Epidermal melanocyte (primary cell): ENCODE measurements at regions not wholly inside any gene's neighbourhood (a gene's known extent, or its start where the extent isn't known, plus 50 kb on each side); places are given as distances from the start of the nearest gene placed in this dataset.

Experiments used
- DNase-seq: peaks from one replicate; pipeline ENCODE4 v3.0.0; 2011; ENCODE audit warnings: low spot score; ENCODE audit not compliant: insufficient read length

GRCh38 chr20:52820641-52821292, 151.4 kb upstream of the TSHZ2 start:
- DNase-seq = no peak

DNA sequence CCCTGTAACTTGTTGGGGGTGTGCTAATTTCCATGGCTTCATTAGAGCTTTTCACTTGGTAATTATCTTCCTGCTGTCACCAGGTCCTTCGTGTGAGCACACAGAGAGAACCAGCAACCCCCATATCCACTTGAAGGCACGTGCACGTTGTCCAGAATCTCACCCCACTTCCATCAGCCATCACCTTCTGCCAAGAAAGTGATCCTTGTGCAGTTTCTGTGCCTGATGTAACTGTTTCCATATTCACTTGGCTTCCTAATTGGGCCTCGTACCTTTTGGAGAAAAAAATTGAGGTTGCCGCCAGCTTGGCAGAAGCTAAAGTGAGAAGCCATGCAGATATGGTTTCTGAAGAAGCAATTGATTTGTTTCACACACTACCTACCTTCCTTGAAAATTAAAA, 153.7 kb upstream of the TSHZ2 start:
- DNase-seq = no peak

- no peak for DNase-seq
Measured at GRCh38 chr20:52817981-52818380, 154.2 kb upstream of the TSHZ2 start.

DNA sequence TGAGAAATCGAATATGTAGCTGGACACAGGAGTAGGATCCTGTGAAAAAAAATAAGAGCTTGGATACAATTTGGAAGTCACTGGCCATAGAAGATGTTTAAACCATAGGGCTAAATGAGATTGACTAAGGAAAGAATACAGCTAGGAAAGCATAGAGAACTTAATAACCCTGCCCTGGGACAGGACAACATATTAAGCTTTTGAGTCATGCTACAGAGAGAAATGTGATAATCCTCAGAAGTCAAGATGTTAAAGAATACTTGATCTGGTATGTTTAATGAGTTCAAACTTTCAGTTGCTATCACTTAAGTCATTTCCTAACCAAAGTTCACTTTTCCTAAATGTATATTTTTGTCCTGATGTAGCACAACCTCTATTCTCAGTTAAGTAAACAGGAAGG, 154.6 kb upstream of the TSHZ2 start:
- DNase-seq = no peak

DNA sequence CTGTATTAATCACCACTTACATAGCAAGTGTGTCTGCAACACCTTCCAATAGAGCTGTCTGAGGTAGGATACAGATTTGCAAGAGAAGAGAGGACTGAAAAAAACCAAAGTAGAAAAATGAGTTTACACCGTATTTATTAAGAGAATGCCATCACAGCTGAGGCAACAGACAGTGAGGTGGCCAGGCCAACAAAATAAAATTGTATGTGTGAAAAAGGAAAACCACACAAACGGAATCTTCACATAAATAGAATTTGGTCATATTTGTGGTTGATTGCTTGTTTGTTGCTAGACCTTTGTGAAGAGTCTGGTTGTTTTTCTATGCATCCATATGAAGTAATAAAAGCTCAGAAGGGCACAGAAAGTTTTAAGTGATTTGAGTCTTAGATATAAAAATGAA, 157.8 kb upstream of the TSHZ2 start:
- no peak for DNase-seq

DNA sequence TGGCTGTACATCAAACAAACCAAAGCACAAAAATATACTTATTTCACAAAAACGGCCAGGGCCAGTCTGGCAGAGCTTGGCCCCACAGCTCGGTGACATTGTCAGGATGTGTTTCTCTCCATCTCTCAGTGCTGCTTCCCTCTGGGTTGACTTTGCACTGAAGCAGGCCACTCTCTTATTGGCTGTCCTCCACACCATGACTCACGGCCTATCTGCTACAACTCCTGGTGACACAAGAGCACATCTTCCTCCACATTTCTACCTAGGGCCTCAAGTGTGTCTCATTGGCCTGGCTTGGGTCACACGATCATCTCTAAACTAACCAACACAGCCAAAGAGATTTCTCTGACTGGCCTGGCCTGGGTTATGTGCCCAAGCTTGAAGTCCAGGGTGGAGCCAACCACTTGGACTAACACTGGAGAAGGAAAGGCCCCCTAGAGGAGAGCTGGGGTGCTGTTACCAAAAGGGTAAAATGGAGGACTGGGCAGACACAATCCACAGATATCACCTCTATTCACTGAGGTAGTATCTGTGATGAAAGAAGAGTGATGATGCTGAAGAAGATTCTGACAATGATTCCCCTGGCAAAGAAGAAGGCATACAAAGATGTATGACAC, 159.8 kb upstream of the TSHZ2 start:
- no peak for DNase-seq

DNA sequence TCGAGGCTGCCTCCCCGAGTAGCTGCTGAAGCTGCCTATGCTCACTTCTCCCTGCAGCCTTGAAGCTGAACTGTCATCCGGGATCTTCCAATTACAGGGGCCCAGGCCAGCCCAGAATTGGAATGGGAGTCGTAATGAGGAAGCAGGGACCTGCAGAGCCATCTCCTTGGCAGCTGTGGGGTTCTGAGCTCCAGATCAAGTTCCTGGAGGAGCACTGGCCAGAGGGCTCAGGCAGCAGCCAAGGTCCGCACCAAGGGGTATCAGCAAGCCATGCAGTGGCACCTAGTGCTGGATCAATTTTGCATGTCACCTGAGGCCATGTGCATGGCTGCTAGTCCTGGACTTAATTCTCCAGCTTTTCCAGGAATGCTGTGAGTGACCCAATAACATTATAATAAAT, 163.2 kb upstream of the TSHZ2 start:
- DNase-seq = no peak

GRCh38 chr20:52806918-52807317, 165.2 kb upstream of the TSHZ2 start:
- no peak for DNase-seq

DNA sequence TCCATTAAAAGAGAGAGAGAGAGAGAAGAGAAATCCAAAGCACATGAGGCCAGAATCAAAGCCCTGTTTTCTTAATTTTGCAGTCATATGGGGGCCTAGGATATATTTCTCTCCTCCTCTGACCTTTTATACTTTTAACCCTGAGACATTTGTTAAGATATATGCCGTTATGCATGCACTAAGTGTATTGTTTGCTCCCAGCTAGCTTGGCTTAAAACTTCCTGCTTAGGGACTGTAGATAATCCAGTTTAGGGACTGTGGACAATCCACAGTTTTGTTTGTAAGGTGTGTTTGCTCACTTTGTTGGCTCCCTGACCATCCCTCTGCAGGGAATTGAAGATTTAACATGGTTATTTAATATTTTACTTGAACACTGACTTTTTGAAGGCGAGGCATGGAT, 166.3 kb upstream of the TSHZ2 start:
- no peak for DNase-seq

GRCh38 chr20:52805296-52805571, 166.9 kb upstream of the TSHZ2 start:
- DNase-seq = no peak

DNA sequence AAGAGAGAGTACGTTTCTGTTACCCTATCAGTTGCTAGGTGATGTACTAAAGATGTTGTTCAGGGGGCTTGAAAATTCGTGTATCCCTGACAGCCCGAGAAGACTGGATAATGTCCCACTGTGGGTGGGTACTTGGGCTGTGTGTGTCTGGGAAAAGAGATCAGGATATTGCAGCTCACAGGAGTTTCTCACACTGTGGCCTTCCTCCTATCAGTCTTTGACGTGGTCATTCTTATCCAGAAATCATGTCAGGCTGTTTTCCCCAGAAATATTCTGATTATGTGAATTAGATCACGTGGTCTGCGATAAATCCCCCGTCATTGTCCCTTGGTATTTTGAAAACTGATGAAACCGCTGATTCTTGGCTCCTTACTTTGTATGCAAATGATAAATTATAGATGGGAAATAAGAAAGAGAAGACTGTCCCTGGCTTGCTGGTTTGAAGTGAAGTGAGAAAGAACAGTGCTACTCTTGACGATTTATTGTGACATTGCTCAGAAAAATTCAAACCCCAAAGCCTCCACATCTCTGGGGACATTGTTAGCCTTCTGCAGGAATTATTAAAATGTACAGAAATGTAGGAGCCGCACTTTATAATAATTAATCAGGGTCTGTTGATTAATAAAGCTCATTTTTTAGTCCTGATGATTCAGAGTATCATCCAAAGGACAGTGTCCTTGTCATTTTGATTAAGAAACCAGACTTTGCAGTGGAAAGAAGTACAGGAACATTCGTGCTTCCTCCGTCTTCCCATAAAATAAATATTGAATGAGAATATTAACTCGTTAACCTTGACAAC, 167.5 kb upstream of the TSHZ2 start:
- DNase-seq = no peak

- no peak for DNase-seq
Measured at GRCh38 chr20:52801628-52802006, 170.5 kb upstream of the TSHZ2 start.

GRCh38 chr20:52800734-52801627, 171.2 kb upstream of the TSHZ2 start:
- no peak for DNase-seq

DNA sequence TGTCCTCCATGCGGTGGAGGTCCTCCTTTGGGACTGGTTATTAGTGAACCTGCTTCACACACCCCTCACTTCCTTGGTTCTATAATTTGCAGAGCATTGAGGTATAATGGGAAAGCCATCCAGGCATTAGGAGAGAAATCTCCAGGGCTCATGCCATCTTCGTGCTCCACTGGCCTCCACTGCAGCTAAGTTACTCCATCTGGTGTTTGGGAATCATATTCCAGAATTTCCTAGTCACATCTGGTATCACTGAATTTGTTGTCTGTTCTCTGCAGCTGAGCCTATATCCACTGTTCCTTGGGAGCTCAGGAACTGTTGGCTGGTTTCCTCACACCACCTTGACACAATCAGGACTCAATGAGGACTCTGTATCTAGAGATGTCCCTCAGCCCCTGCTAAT, 173.0 kb upstream of the TSHZ2 start:
- DNase-seq = no peak

GRCh38 chr20:52798124-52798523, 174.0 kb upstream of the TSHZ2 start:
- no peak for DNase-seq

DNA sequence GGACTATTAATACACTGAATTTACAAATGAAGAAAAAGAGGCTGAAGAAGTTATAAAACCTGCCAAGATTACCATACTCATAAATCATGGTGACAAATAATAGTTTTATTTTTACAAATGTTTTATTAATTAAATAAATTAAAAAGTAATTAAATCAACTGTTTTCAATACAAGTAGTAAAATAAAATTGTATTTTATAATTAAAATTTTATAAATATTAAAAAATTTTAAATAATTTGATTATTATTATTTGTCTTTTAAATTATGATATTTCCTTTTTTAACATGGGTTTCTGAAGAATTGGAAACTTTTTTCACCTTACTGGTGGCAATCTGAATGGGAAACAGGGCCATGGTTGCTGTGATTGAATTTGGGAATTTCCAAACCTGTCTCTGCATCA, 177.3 kb upstream of the TSHZ2 start:
- no peak for DNase-seq

DNA sequence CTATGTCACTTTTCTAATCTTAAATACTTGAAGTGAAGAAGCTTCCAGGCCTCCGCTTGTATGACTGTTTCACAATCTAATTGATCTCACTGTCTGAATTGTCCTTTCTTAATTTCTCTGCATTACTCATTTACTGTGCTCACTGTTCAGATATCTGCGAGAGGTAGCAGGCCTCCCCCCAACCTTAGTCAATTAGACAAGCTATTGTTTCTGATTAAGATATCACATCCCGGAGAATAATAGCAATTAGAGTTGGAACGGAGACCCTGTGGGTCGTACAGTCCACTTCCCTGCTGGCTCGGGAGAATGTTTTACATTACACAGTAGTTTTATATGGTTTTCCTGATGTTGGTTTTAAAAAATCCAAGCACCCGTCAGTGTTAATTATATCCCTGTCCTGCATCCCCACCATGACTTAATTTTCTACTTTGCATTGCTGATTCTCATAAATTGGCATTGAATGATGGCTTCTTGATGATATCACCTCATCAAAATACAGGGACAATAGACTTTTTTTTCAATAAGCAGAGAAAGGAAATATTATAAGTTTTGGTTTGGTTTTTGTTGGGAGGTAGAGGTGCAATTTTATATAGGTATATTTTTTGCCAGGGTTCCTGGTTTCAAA, 178.7 kb upstream of the TSHZ2 start:
- no peak for DNase-seq

- no peak for DNase-seq
Measured at GRCh38 chr20:52791091-52791490, 181.1 kb upstream of the TSHZ2 start.

DNA sequence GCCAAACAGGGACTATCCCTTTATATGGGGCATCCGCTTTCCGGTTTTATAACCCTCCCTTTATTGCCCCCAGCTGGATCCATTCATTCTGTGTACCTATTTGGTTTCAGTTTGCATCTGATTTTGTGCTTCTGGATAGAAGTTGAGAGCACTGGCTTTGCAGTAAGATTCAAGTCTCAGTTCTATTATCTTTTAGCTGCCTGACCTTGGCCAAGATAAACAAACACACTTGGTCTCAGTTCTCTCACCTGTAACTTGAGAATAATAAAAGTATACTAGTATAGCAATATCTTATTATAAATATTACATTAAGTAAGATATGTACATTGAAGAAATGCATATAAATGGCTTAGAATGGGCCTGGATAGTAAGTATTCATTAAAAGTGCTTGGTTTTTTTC, 182.4 kb upstream of the TSHZ2 start:
- DNase-seq = no peak

GRCh38 chr20:52787962-52788361, 184.2 kb upstream of the TSHZ2 start:
- no peak for DNase-seq

DNA sequence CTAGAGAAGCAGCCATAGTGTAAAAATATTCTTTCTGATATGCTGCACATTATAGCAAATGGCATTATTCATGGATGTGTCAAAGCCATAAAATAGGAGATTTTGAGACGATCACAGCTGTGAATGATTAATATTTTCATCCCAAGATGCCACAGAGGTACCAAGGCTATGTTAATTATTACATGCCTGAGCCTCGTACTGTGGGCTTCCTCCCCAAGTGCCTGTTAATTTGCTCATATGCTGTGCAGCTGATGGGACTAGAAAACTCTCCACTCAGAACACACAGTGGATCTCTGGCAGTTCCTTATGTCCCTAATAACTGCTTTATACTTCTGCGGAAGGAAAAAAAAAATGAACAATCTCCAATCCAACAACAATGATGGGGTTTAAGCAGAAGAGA, 184.9 kb upstream of the TSHZ2 start:
- DNase-seq = no peak

DNA sequence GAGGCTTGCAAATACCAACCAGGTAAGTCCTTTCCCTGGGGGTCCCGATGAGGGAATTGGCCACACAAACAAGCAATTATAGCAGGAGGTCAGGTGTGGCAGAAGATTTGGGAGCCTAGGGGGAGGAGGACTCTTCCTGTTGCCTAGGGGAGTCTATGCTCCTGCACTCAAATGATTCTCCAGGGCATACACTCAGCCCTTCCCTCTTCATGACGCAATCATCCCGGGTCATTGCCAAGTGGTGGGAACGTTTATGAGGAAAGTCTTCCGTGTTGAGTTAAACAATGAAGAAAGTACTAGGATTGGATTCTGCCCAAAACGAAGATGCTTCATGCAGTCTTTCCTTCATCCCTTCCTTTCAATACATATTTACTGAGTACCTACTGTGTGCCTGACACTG, 186.5 kb upstream of the TSHZ2 start:
- DNase-seq = no peak
